ENCODE measurements at regions not wholly inside any gene's neighbourhood (a gene's known extent, or its start where the extent isn't known, plus 50 kb on each side); places are given as distances from the start of the nearest gene placed in this dataset.

GRCh38 chr13:76579701-76580100 lies 306.5 kb downstream of the KCTD12 start:
- TF ChIP-seq POLR2A (IDR thresholded peaks at IDR 0.05) (no peak), CTCF (IDR thresholded peaks at IDR 0.05) (no peak), POLR2AphosphoS5 (IDR thresholded peaks at IDR 0.05) (no peak)

All from upper lobe of left lung (tissue), 4 donors.